DMS79 treated with DMSO at 0.1 percent for 48 hours (cell line): ENCODE measurements at regions not wholly inside any gene's neighbourhood (a gene's known extent, or its start where the extent isn't known, plus 50 kb on each side); places are given as distances from the start of the nearest gene placed in this dataset.

Source experiments
- DNase-seq: peaks from one replicate; lab custom pipeline; 2025; lab: John Stamatoyannopoulos, UW

- DNase-seq: no peak
These were observed 380.4 kb upstream of the EEF2KMT start for GRCh38 chr16:5478036-5478435.

- DNase-seq: no peak
These were observed 379.7 kb upstream of the EEF2KMT start for GRCh38 chr16:5477251-5477650.

GRCh38 chr16:5472552-5472951 is 375.0 kb upstream of the EEF2KMT start:
- DNase-seq: no peak

GRCh38 chr16:5468488-5468887 is 370.9 kb upstream of the EEF2KMT start:
- DNase-seq: no peak

DNA sequence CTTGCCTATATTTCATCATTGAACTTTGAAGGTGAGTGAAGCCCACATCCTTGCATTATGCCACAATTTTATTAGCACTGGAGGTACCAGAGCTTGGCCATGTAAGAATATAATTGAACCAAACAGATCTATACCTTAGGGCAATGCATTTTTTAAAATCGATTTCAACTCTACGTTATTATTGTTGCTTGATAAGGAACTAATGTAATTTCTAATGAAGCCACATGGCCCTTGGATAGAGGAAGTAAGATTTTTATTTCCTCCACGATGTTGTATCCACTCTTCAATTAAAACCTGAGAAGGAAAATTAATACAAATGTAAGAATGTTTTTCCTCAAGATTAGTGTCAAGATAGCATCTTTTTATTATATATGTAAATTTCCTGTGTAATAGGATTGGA is 370.0 kb upstream of the EEF2KMT start:
- no peak for DNase-seq

- DNase-seq: no peak
These were observed 369.0 kb upstream of the EEF2KMT start for GRCh38 chr16:5466551-5466950.

DNA sequence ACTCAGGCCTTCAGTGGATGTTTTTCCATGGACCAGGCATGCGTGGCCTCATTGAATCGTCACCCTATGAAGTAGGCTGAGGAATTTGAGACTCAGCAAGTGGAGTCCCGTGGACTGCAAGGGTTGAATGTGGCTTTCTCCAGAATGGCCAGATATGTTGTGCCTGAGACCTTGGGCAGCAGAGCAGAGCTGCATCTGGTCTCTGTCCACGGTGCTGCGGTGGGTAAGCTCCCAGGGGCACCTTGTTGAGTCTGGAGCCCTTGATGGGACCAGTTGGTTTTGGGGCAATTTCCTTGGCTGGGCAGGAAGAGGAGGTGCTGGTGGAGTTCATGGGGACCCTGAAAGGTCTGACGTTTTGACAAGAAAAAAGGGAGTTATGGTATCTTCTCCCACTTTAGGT is 368.1 kb upstream of the EEF2KMT start:
- DNase-seq: no peak

- DNase-seq: no peak
These were observed 366.2 kb upstream of the EEF2KMT start for GRCh38 chr16:5463820-5464219.

- peak; percentile 38 for DNase-seq
These were observed 364.0 kb upstream of the EEF2KMT start for GRCh38 chr16:5461574-5461973.

DNA sequence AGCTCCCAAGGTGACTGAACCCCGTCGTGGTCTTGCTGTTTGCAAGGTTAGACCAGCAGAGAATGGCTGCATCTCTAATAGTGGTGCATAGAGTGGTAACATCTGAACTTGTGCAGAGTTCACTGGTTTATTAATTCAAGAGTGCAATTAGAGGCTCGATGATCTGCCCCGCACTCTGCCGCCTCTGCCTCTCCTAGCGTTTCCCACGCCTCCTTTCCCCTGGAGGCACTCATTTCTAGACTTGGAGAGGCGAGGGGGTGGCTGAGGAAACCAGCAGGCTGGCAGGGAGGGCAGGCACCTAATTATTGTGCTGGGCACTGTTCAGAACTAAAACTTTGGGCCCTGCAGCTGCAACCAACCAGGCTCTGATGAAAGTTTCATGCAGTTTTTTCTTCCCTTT is 363.5 kb upstream of the EEF2KMT start:
- DNase-seq: peak; percentile 58

DNA sequence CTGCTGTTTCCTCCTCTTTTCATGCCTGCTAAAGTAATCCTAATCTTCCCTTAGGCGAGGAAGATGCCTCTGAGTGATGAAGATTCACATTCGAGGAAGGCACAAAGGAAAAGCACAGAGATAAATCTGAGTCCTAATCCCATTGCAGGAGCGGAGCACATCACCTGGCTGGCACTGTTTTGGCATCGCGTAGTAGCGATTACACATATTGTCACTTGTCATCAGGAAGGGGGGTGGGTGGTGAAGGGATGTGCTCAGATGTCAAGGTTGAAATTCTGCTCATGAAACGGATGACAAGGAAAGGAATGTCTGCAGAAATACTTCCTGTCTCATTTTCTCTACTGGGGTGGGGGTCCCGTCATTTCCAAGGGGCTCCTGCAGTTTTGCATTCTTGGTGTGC is 363.1 kb upstream of the EEF2KMT start:
- DNase-seq: no peak

DNA sequence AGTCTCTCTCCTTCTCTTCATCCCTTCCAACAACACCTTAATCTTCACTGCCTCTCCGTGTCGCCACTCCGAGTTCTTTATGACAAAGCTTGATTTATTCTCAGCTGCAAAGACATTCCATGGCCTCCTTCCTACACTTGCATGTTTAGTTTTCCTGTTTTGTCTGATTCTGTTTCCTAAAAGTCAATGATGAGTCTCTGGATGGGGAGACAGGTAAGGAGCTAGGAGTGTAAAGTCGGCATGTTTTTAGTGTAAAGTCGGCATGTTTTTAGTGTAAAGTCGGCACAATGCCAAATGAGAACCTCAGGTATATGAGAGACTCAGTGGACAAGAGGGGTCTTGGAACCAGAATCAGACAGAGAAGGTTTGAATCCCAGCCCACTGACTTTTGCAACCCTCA is 362.3 kb upstream of the EEF2KMT start:
- DNase-seq: no peak

- no peak for DNase-seq
These were observed 357.5 kb upstream of the EEF2KMT start for GRCh38 chr16:5455110-5455509.

GRCh38 chr16:5454349-5454748 is 356.8 kb upstream of the EEF2KMT start:
- no peak for DNase-seq

DNA sequence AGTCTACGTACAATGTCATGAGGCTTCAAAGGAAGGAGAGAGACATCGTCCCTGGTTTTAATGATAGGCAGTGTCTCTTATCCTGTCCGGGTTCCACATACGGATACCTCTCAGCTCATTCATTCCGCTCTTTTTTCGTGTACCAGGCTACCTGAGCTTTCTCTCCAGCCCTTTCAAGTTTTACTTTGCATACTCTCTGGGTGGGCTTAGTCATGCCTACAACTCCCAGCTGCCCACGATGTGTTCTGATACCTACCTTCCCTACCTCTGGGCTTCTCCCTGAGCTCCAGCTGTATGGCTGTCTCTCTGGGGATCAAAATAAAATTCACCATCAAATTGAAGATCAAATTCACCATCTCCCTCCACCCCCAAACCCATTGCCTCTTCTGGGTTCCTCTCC is 354.0 kb upstream of the EEF2KMT start:
- DNase-seq: no peak

DNA sequence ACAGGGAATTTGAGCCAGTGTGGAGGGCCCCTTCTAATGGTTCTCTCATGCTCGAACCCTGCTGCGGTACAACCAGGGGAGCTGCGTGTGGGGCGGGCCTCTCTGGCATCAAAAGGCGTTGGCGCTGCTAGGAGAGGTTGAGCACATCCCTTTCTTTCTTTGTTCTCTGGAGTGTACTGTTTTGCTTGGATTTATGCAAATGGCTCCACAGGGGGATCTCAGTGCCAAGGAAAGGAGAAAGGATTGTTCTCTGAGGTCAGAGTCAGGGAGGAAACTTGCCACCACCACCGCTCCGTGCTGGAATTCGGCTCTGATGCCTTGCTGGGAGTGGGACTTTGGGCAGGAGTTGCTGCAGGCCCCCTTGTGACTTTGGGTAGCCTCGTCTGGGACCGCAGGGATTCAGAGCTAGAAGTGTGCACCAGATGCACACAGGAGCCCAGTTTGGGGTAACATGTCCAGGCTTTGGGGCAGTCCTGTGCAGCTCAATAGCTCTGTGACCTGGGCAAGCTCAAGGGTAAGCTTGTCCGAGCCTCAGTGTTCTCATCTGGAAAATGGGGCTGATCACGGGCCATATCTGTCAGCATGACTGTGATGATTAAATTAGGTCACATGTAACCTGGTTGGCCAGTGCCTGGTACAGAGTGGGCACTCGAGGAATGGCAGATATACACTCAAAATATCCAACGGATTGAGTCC is 353.0 kb upstream of the EEF2KMT start:
- no peak for DNase-seq

DNA sequence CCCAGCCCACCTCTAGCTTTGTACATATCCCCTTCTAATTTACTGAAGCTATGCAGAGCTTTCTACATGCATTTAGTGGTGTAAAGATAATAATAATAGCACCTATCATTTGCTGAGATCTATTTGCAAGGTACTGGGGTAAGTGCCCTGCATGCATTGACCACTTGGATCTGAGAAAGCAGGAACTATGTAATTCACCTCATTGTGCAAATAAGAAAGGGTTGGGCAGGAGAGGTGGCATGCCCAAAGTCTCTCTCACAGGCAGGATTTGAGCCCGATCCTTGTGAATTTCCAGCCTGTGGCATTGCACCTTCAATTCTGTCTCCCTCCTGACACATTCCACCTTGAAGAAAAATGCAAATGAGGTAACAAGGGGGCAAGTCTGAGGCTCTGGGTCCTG is 352.3 kb upstream of the EEF2KMT start:
- no peak for DNase-seq

DNA sequence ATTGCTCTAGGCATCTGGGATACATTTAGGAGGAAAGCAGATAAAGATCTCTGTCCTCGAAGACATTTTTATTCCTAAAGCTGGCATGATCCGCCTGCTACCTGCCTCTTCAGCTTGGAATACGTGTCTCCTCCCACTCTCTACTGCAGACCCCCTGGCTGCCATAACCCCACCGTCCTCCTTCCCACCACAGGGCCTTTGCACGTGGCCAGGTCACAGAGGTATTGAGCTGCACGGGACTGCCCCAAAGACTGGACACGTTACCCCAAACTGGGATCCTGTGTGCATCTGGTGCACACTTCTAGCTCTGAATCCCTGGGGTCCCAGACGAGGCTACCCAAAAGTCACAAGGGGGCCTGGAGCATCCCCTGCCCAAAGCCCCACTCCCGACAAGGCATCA is 351.2 kb upstream of the EEF2KMT start:
- DNase-seq: no peak

DNA sequence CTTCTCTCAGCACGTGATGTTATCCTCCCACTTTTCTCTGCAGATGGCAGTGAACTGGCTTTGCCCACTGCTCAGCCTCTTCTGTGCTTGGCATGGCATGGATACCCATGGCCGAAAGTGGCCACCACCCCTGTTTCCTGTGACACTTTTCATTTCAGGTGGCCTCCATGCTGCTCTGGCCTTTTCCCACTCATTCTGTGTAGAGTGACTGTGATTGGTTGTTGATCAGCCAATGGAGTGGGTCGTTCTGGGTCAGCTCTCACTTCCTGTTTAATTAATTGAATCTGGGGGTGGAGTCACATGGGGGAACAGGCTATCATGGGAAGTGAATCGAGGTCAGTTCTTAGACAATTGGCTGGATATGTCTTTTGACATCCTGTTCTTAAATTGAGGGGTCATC is 350.1 kb upstream of the EEF2KMT start:
- no peak for DNase-seq

DNA sequence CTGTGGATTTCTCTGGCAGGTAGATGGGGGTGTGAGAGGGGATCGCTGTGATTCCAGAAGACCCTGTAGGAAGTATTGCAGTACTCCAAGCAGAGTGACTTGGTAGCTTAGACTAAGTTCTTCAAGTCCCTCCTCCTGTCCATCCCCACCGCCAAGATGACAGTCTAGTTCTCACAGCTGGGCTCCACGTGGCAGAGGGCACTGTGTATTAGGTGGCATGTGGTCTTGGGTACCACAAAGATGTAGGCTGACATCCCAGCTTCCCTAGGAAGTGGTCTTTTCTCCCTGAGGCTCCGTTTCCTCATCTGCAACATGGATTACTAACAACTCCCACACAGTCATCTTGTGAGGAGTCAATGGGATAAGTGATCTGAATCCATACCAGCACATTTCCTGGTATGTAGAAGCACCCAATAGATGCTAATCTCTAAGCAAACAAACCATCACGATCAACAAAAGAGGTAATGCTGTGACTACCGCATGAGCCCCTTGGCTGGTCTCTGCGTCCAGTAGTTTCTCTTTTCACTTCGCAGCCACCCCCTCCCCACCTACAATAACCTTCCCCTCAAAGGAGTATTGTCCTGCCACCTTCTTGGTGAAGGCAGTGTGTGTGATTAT is 349.1 kb upstream of the EEF2KMT start:
- DNase-seq: no peak

- DNase-seq: no peak
These were observed 346.6 kb upstream of the EEF2KMT start for GRCh38 chr16:5444189-5444588.

DNA sequence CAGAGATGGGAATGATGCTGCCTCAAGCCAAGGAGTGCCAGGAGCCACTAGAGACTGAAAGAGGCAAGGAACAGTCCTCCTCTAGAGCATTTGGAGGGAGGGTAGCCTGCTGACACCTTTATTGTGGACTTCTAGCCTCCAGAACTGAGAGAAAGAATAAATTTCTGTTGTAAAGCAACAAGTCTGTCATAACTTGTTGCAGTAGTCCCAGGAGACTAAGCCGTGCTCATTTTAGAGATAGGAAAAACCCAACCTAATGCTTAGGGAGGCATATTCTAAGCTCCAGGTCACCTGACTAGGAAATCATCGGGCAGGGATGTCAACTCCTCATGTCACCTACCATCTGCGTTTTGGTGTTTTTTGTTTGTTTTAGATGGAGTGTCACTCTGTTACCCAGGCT is 345.4 kb upstream of the EEF2KMT start:
- no peak for DNase-seq

DNA sequence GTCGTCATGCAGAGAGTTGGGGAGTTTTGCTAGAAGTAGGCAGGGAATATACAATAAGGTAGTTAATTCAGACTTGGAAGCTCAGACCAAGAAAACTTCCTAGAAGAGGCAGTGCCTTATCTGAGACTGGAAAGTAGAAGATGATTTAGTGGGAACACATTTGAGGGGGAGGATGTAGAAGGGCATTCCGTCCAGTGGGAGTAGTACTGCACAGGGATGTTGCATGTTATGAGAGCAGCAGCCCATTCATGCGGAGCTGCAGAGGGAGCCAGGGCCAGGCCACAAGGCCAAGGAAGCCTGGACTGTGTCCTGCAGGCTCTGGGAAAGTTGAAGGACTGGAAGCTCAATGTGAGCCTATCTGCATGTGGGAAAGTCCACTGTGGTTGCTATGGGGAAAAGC is 344.5 kb upstream of the EEF2KMT start:
- DNase-seq: no peak

- DNase-seq: no peak
These were observed 341.0 kb upstream of the EEF2KMT start for GRCh38 chr16:5438591-5438990.
